ENCODE measurements at regions not wholly inside any gene's neighbourhood (a gene's known extent, or its start where the extent isn't known, plus 50 kb on each side); places are given as distances from the start of the nearest gene placed in this dataset.

DNA sequence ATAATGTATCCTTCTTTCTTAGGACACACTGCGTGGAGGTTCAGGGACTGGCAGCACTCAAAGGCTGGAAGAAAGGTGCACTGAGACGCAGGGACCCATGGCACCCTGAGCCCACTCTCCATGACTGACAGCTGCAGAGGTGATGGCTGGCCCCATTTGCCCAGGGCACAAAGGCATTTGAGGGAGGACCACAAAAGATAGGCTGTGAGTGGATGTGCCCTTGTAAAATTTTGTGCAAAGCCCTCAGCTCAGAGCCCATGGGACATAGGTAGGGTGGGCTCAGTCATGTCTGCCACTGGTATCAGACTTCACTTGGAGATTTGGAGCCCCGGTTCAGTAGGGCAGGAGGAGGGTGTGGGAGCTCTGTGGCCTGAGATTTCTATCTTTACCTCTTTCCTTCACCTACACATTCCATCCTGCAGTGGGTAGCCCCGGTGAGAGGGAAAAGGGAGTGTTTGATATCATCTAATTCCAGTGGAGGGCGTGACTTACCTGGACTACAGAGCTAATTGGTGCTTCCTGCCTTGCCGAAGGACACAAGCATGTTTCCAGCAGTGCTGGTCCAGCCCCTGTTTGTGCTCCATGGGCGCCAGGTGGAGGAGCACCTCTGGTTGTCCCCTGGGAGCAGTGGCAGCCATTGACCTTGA is 312.2 kb downstream of the EN1 start:
- Histone ChIP-seq H3K4me1 (ENCODE audit: control insufficient read depth, insufficient read depth, low read depth, low read length) (no peaks in the 10 kb centered on the region), H4K91ac (ENCODE audit: low read length) (no peak overlapping the region)

DNA sequence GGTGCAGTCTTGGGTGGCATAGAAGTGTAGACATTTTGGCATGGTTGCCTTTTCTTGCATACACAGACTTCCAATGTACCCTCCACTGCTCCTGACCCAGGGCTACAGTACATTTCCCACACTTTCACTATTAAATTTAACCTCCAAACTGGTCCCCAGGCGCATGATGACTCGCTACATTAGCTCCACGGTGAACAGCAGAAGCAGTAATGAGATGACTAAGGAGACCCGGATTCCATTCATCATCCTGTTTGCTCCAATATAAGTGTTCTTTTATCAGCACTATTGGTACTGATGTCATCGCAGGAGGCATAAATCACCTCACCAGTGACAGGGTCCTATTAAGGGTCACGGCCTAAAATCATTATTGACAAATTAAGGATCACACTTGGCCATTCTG is 316.5 kb downstream of the EN1 start:
- DNase-seq: no peak
- Histone ChIP-seq H3K79me1 (replicated peaks; ENCODE audit: low read length, poor library complexity, severe bottlenecking) (no peaks in the 10 kb centered on the region), H3K27ac (ENCODE audit: low read length, poor library complexity, severe bottlenecking) (no peak overlapping the region), H3K4me2 (ENCODE audit: low read length, poor library complexity, severe bottlenecking) (no peak overlapping the region), H3K23ac (ENCODE audit: low read length in 2 of 2) (no peak overlapping the region), H3K4me3 (ENCODE audit: insufficient read depth in 1 of 2, low read depth in 1 of 2, low read length in 2 of 2) (no peak overlapping the region), H3K4me1 (ENCODE audit: control insufficient read depth, insufficient read depth, low read depth, low read length) (no peaks in the 10 kb centered on the region), H3K14ac (ENCODE audit: low read length in 2 of 2) (no peak overlapping the region), H2BK120ac (ENCODE audit: low read depth, low read length) (no peak overlapping the region), H2BK5ac (ENCODE audit: low read depth, low read length, poor library complexity, severe bottlenecking) (no peak overlapping the region), H3K4ac (ENCODE audit: low read depth in 1 of 2, low read length in 2 of 2) (no peak overlapping the region), H2BK15ac (ENCODE audit: low read depth, poor library complexity, severe bottlenecking) (no peak overlapping the region), H2AFZ (ENCODE audit: low read depth, low read length) (no peak overlapping the region), H4K8ac (ENCODE audit: low read length) (no peak overlapping the region), H4K91ac (ENCODE audit: low read length) (no peak overlapping the region), H3K27me3 (ENCODE audit: control insufficient read depth in 1 of 2, insufficient read depth in 1 of 2, low read length in 2 of 2) (peaks cover 0 to 64% of the 10 kb centered on the region in 2 experiments), H2BK12ac (ENCODE audit: low read length in 2 of 2) (no peak overlapping the region), H3K36me3 (ENCODE audit: control insufficient read depth in 1 of 2, insufficient read depth in 2 of 2, low read depth in 1 of 2, low read length in 2 of 2) (no peaks in the 10 kb centered on the region), H2AK5ac (ENCODE audit: low read length, severe bottlenecking) (no peak overlapping the region), H3K9ac (ENCODE audit: low read length) (no peak overlapping the region), H3K18ac (ENCODE audit: low read depth in 1 of 2, low read length in 2 of 2) (no peak overlapping the region), H3K9me3 (ENCODE audit: control insufficient read depth, low read length) (peaks cover 18% of the 10 kb centered on the region)
- 42% methylated on average over 6 of the region's 6 CpGs for WGBS

More for the DNA sequence above, 312.2 kb downstream of the EN1 start:
- H3K27ac ChIP-seq (ENCODE audit: low read length, poor library complexity, severe bottlenecking): no peak overlapping the region
- no peak overlapping the region for H3K9ac ChIP-seq (ENCODE audit: low read length)
- no peaks in the 10 kb centered on the region for H3K36me3 ChIP-seq (ENCODE audit: control insufficient read depth in 1 of 2, insufficient read depth in 2 of 2, low read depth in 1 of 2, low read length in 2 of 2)
- H3K4me2 ChIP-seq (ENCODE audit: low read length, poor library complexity, severe bottlenecking): no peak overlapping the region
- H3K4me3 ChIP-seq (ENCODE audit: insufficient read depth in 1 of 2, low read depth in 1 of 2, low read length in 2 of 2): no peak overlapping the region
- WGBS: 61% methylated on average over 6 of the region's 7 CpGs
- no peak overlapping the region for H3K4ac ChIP-seq (ENCODE audit: low read depth in 1 of 2, low read length in 2 of 2)
- no peak overlapping the region for H2AFZ ChIP-seq (ENCODE audit: low read depth, low read length)
- H2AK5ac ChIP-seq (ENCODE audit: low read length, severe bottlenecking): no peak overlapping the region
- H2BK15ac ChIP-seq (ENCODE audit: low read depth, poor library complexity, severe bottlenecking): no peak overlapping the region
- H4K8ac ChIP-seq (ENCODE audit: low read length): no peak overlapping the region
- no peak overlapping the region for H2BK12ac ChIP-seq (ENCODE audit: low read length in 2 of 2)
- H2BK120ac ChIP-seq (ENCODE audit: low read depth, low read length): no peak overlapping the region
- no peak overlapping the region for H3K14ac ChIP-seq (ENCODE audit: low read length in 2 of 2)
- no peaks in the 10 kb centered on the region for H3K9me3 ChIP-seq (ENCODE audit: control insufficient read depth, low read length)
- no peak overlapping the region for H3K18ac ChIP-seq (ENCODE audit: low read depth in 1 of 2, low read length in 2 of 2)
- peaks cover 0 to 34% of the 10 kb centered on the region in 2 experiments for H3K27me3 ChIP-seq (ENCODE audit: control insufficient read depth in 1 of 2, insufficient read depth in 1 of 2, low read length in 2 of 2)
- no peaks in the 10 kb centered on the region for H3K79me1 ChIP-seq (replicated peaks; ENCODE audit: low read length, poor library complexity, severe bottlenecking)
- no peak overlapping the region for H2BK5ac ChIP-seq (ENCODE audit: low read depth, low read length, poor library complexity, severe bottlenecking)
- no peak for DNase-seq
- H3K23ac ChIP-seq (ENCODE audit: low read length in 2 of 2): no peak overlapping the region

DNA sequence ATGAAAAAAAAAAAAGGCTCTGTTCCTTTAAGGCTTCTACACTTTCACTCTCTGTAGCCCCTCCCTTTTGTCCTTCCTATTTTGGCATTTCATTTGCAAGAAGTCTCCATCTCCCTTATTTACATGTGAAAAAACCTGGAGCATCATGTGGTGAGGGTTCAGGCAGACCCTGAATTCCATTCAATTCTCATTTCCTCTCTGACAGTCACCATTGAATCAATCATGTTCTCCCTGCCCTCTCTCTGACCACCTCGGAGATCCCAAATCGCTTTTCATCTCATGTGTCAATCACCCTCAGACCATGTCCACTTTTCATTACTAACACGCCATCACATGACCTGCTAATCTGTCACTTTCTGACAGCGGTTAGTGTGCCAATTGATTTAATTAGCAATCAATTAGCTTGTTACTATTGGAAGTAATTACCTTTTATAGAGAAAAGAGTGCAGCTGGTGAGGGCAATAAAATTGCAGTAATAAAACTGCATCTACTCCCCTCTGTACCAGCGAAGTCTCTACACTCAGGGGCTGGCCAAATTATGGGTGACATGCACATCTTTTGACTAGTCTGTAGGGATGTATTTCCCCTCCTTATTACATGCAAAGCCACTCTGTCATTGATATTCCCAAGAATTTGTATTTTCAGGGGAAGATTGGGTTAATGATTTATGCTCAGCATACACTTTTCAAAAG is 317.4 kb downstream of the EN1 start:
- Histone ChIP-seq H3K4me1 (ENCODE audit: control insufficient read depth, insufficient read depth, low read depth, low read length) (no peaks in the 10 kb centered on the region), H4K8ac (ENCODE audit: low read length) (no peak overlapping the region), H3K4me3 (ENCODE audit: insufficient read depth in 1 of 2, low read depth in 1 of 2, low read length in 2 of 2) (no peak overlapping the region), H2BK5ac (ENCODE audit: low read depth, low read length, poor library complexity, severe bottlenecking) (no peak overlapping the region), H3K79me1 (replicated peaks; ENCODE audit: low read length, poor library complexity, severe bottlenecking) (no peaks in the 10 kb centered on the region), H2BK12ac (ENCODE audit: low read length in 2 of 2) (no peak overlapping the region), H3K27me3 (ENCODE audit: control insufficient read depth in 1 of 2, insufficient read depth in 1 of 2, low read length in 2 of 2) (peaks cover 0 to 62% of the 10 kb centered on the region in 2 experiments), H3K27ac (ENCODE audit: low read length, poor library complexity, severe bottlenecking) (no peak overlapping the region), H2AFZ (ENCODE audit: low read depth, low read length) (no peak overlapping the region), H3K18ac (ENCODE audit: low read depth in 1 of 2, low read length in 2 of 2) (no peak overlapping the region), H2BK15ac (ENCODE audit: low read depth, poor library complexity, severe bottlenecking) (no peak overlapping the region), H3K14ac (ENCODE audit: low read length in 2 of 2) (no peak overlapping the region), H3K9ac (ENCODE audit: low read length) (no peak overlapping the region), H4K91ac (ENCODE audit: low read length) (no peak overlapping the region), H2AK5ac (ENCODE audit: low read length, severe bottlenecking) (no peak overlapping the region), H3K36me3 (ENCODE audit: control insufficient read depth in 1 of 2, insufficient read depth in 2 of 2, low read depth in 1 of 2, low read length in 2 of 2) (no peaks in the 10 kb centered on the region), H3K9me3 (ENCODE audit: control insufficient read depth, low read length) (peaks cover 18% of the 10 kb centered on the region), H3K23ac (ENCODE audit: low read length in 2 of 2) (no peak overlapping the region), H2BK120ac (ENCODE audit: low read depth, low read length) (no peak overlapping the region), H3K4ac (ENCODE audit: low read depth in 1 of 2, low read length in 2 of 2) (no peak overlapping the region), H3K4me2 (ENCODE audit: low read length, poor library complexity, severe bottlenecking) (no peak overlapping the region)
- no peak for DNase-seq
- 2% methylated on average over 2 of the region's 5 CpGs for WGBS

DNA sequence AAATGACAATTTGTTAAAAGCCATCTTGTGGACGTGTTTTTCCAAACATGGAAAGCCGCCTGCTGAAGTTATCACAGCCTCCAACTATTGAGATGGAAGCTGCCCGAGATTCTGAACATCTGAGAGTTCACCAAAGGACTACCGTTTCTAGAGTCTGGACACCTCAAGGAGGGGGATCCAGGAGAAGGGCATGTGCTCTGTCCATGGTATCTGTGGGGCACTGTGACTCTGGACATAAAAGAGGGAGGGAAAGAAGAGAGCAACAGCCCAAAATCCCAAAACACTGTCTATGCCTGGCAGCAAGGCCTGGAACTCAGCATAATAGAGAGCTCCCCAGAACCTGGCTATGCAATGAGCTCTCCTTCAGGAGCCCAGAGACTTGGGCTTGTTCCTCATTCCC is 319.9 kb downstream of the EN1 start:
- Histone ChIP-seq H3K27ac (ENCODE audit: low read length, poor library complexity, severe bottlenecking) (no peak overlapping the region), H3K4me3 (ENCODE audit: insufficient read depth in 1 of 2, low read depth in 1 of 2, low read length in 2 of 2) (no peak overlapping the region), H2BK120ac (ENCODE audit: low read depth, low read length) (no peak overlapping the region), H2BK5ac (ENCODE audit: low read depth, low read length, poor library complexity, severe bottlenecking) (no peak overlapping the region), H3K14ac (ENCODE audit: low read length in 2 of 2) (no peak overlapping the region), H3K79me1 (replicated peaks; ENCODE audit: low read length, poor library complexity, severe bottlenecking) (no peaks in the 10 kb centered on the region), H3K23ac (ENCODE audit: low read length in 2 of 2) (no peak overlapping the region), H2BK12ac (ENCODE audit: low read length in 2 of 2) (no peak overlapping the region), H2AK5ac (ENCODE audit: low read length, severe bottlenecking) (no peak overlapping the region), H4K91ac (ENCODE audit: low read length) (no peak overlapping the region), H3K9me3 (ENCODE audit: control insufficient read depth, low read length) (peaks cover 42% of the 10 kb centered on the region), H3K18ac (ENCODE audit: low read depth in 1 of 2, low read length in 2 of 2) (no peak overlapping the region), H3K4ac (ENCODE audit: low read depth in 1 of 2, low read length in 2 of 2) (no peak overlapping the region), H3K4me1 (ENCODE audit: control insufficient read depth, insufficient read depth, low read depth, low read length) (no peaks in the 10 kb centered on the region), H3K4me2 (ENCODE audit: low read length, poor library complexity, severe bottlenecking) (no peak overlapping the region), H3K36me3 (ENCODE audit: control insufficient read depth in 1 of 2, insufficient read depth in 2 of 2, low read depth in 1 of 2, low read length in 2 of 2) (no peaks in the 10 kb centered on the region), H4K8ac (ENCODE audit: low read length) (no peak overlapping the region), H3K9ac (ENCODE audit: low read length) (no peak overlapping the region), H3K27me3 (ENCODE audit: control insufficient read depth in 1 of 2, insufficient read depth in 1 of 2, low read length in 2 of 2) (peaks cover 0 to 47% of the 10 kb centered on the region in 2 experiments), H2AFZ (ENCODE audit: low read depth, low read length) (no peak overlapping the region), H2BK15ac (ENCODE audit: low read depth, poor library complexity, severe bottlenecking) (no peak overlapping the region)
- 54% methylated on average over 4 of the region's 4 CpGs for WGBS
- DNase-seq: no peak
